HL-60 (cell line): ENCODE measurements at regions not wholly inside any gene's neighbourhood (a gene's known extent, or its start where the extent isn't known, plus 50 kb on each side); places are given as distances from the start of the nearest gene placed in this dataset.

Experiments used
- DNase-seq, 2 experiments: peaks; one replicate each; pipeline ENCODE4 v3.0.0-alpha.2; 2010 to 2020; ENCODE audit warnings: low read depth in 1 of 2, low spot score in 1 of 2
- H3K27ac ChIP-seq: fragments of 250-450 bp; sonication (Bioruptor Pico); replicated peaks from 2 replicates; pipeline ENCODE4 v1.5.1; 2020; ENCODE audit warnings: mild to moderate bottlenecking, moderate library complexity
- H3K27me3 ChIP-seq: fragments of 250-450 bp; sonication (Bioruptor Pico); 2 replicates; pipeline ENCODE4 v1.5.1; 2021; ENCODE audit warnings: mild to moderate bottlenecking, moderate library complexity; ENCODE audit not compliant: insufficient read depth, poor library complexity, severe bottlenecking
- H3K4me3 ChIP-seq: replicated peaks from 2 replicates; pipeline ENCODE4 v1.5.1; 2011; ENCODE audit warnings: mild to moderate bottlenecking, control low read depth, low read length; ENCODE audit not compliant: insufficient read depth
- CTCF ChIP-seq: IDR thresholded peaks from one replicate; pipeline ENCODE4 v1.5.1; 2011; ENCODE audit warnings: low read length, control low read depth, inconsistent platforms; ENCODE audit not compliant: insufficient read depth
- GABPA ChIP-seq: IDR thresholded peaks from 2 replicates; pipeline ENCODE4 v1.6.1; 2012; ENCODE audit warnings: low read depth
- POLR2AphosphoS5 ChIP-seq: IDR thresholded peaks from 2 replicates; pipeline ENCODE4 v1.6.1; 2012; ENCODE audit warnings: low read depth
- REST ChIP-seq: IDR thresholded peaks from 2 replicates; pipeline ENCODE4 v1.6.1; 2012; ENCODE audit warnings: low read depth; ENCODE audit not compliant: insufficient replicate concordance
- SPI1 ChIP-seq: IDR thresholded peaks from 2 replicates; pipeline ENCODE4 v1.6.1; 2012; ENCODE audit warnings: low read depth, mild to moderate bottlenecking, borderline replicate concordance

GRCh38 chr10:83205861-83206260 lies 933.4 kb upstream of the GHITM start:
- Histone ChIP-seq H3K27ac (no peak overlapping the region), H3K27me3 (no peaks in the 10 kb centered on the region), H3K4me3 (no peak overlapping the region)
- DNase-seq: no peak
- TF ChIP-seq SPI1 (no peak), GABPA (no peak), CTCF (no peak), REST (no peak), POLR2AphosphoS5 (no peak)

- Histone ChIP-seq H3K27ac (no peak overlapping the region), H3K4me3 (no peak overlapping the region), H3K27me3 (no peaks in the 10 kb centered on the region)
- no peak for DNase-seq
- no peak for TF ChIP-seq CTCF
- TF ChIP-seq GABPA: no peak
- no peak for TF ChIP-seq SPI1
- no peak for TF ChIP-seq POLR2AphosphoS5
- TF ChIP-seq REST: no peak
Observed at GRCh38 chr10:83212632-83213334, 926.5 kb upstream of the GHITM start.

GRCh38 chr10:83214136-83214535 lies 925.2 kb upstream of the GHITM start:
- no peak overlapping the region for H3K4me3 ChIP-seq
- no peak for TF ChIP-seq REST
- no peak for TF ChIP-seq CTCF
- TF ChIP-seq GABPA: no peak
- TF ChIP-seq SPI1: no peak
- no peak for TF ChIP-seq POLR2AphosphoS5

More at GRCh38 chr10:83214136-83214535, 925.2 kb upstream of the GHITM start:
- Histone ChIP-seq H3K27ac (no peak overlapping the region), H3K27me3 (no peaks in the 10 kb centered on the region)
- DNase-seq: no peak
